ENCODE measurements at regions not wholly inside any gene's neighbourhood (a gene's known extent, or its start where the extent isn't known, plus 50 kb on each side); places are given as distances from the start of the nearest gene placed in this dataset.

GRCh38 chr2:52959801-52960200 lies 807.8 kb upstream of the CHAC2 start:
- TF ChIP-seq CTCF (IDR thresholded peaks at IDR 0.05; ENCODE audit: poor library complexity) (no peak), EZH2phosphoT487 (IDR thresholded peaks at IDR 0.05; ENCODE audit: low read depth, severe bottlenecking, unreplicated experiment) (no peak), EZH2 (IDR thresholded peaks at IDR 0.05; ENCODE audit: borderline replicate concordance) (no peak)
